Astrocyte of the hippocampus (primary cell): ENCODE measurements at regions not wholly inside any gene's neighbourhood (a gene's known extent, or its start where the extent isn't known, plus 50 kb on each side); places are given as distances from the start of the nearest gene placed in this dataset.
A peak's percentile ranks its signal among the peaks of the same experiment; 100 is the strongest.
"Not testable (repeated sequence)": the region's sequence is repeated elsewhere in the genome, so short reads cannot be mapped to it uniquely, and the experiment has no call there.

ENCODE experiments used
- DNase-seq: peaks from one replicate; pipeline ENCODE4 v3.0.0; 2011; ENCODE audit warnings: low read depth, low spot score

DNA sequence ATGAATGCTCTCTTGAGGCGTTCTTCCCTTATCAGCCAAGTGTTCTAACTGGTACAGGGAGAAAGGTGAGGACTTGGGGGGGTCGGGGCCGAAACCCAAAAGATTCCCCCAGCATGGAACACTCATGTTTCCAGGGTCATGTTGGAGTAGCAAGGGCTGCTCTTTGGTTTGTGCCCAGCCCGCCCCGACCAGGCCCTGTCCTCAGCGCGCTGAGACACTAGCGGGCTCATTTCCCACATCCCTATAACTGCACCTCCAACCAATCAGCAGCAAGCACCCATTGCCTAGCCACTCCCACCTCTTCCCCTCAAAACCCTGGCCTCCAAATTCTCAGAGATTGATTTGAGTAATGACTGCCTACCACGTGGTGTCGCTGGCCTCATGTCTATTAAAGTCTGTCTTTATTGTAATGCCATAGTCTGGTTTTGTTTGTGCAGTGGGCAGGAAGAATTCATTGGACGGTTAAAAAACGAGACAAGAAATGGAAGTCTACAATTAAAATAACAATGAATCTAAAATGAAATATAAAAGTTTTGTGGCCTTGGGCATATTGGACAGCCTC, 1928.4 kb downstream of the STIM2 start:
- DNase-seq: no peak

- DNase-seq: no peak
Measured at GRCh38 chr4:28792917-28793597, 1927.1 kb upstream of the PCDH7 start.

DNA sequence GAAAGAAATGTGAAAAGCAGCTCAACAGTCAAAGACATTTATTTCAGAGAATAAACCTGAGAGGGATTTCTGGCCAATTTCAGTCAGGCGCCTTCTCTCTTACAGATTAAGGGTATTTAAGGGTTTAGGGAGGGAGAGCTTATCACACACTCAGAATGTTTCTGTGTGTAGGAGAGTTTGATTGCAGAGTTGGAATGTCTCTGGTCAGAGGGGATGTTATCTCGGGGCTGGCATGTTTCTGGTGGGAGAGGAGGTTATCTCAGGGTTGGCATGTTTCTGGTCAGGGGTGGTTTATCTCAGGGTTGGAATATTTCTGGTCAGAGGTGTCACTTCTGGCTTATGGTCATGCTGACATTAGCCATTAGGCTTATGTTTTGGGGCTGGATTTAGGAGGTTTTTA, 1920.5 kb upstream of the PCDH7 start:
- no peak for DNase-seq

GRCh38 chr4:28811025-28811424, 1909.1 kb upstream of the PCDH7 start:
- no peak for DNase-seq

GRCh38 chr4:28822163-28822562, 1898.0 kb upstream of the PCDH7 start:
- no peak for DNase-seq

DNA sequence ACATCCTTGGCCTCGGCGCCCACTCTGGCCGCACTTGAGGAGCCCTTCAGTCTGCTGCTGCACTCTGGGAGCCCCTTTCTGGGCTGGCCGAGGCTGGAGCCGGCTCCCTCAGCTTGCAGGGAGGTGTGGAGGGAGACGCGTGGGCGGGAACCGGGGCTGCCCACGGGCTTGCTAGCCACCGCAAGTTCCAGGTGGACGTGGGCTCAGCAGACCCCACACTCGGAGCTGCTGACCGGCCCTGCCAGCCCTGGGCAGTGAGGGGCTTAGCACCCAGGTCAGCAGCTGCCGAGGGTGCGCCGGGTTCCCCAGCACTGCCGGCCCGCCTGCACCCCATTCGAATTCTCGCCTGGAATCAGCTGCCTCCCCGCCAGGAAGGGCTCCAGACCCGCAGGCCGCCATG, 1892.3 kb upstream of the PCDH7 start:
- DNase-seq: no peak

- no peak for DNase-seq
Measured at GRCh38 chr4:28831867-28832266, 1888.3 kb upstream of the PCDH7 start.

DNA sequence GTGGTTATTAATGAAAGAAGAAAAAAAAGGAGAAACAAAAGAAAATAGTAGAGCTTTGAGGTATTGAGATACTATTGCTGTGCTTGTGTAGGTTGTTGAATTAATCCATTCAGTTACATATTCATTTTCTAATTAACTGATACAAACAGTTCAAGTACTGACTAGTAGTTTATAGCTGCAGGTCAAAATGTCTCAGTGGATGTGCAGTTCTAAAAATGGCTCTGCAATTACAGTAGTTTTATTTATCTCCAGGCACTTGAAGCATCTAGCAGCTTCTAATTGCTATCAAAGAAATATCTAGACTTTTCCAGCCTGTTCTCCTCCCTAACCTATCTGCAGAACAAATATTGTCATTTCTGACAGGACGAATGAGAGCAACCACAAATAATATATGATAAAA, 1887.7 kb upstream of the PCDH7 start:
- DNase-seq: no peak

GRCh38 chr4:28834120-28834519, 1886.0 kb upstream of the PCDH7 start:
- no peak for DNase-seq

GRCh38 chr4:28835501-28835900, 1884.7 kb upstream of the PCDH7 start:
- DNase-seq: no peak

- peak; percentile 9 for DNase-seq
Measured at GRCh38 chr4:28842271-28842670, 1877.9 kb upstream of the PCDH7 start.

DNA sequence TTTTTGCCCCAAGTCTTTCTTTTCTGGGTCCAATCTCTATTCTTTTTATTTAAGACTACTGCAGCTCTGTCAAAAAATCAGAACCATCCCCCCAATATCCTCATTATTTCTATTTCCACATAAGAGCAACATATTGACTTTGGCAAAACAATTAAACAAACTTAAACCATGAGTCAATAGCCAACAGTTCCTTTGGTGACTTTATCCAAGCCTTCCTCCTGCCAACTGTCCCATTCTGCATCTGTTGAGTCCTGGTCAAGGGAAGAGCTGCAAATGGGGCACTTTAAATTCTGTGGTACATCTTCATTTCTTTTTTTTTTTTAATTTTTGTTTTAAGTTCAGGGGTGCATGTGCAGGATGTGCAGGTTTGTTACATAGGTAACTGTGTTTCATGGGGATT, 1875.0 kb upstream of the PCDH7 start:
- DNase-seq: no peak

- DNase-seq: not testable (repeated sequence)
Measured at GRCh38 chr4:28857028-28857427, 1863.1 kb upstream of the PCDH7 start.

DNA sequence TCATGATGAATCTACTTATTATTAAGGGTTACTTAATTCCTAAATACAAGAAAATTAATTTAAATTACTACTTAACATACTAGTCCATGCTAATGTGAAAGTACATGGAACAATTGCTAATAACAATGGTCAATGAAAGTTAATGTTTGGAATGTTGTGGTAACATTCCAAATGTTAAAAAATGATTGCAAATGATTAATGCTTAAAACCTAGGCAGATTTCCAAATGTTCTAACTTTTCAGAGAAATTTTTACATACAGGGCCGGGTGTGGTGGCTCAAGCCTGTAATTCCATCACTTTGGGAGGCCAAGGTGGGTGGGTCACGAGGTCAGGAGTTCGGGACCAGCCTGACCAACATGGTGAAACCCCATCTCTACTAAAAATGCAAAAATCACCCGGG, 1851.3 kb upstream of the PCDH7 start:
- DNase-seq: no peak

GRCh38 chr4:28879178-28879577, 1841.0 kb upstream of the PCDH7 start:
- DNase-seq: no peak

- no peak for DNase-seq
Measured at GRCh38 chr4:28879900-28880299, 1840.3 kb upstream of the PCDH7 start.

DNA sequence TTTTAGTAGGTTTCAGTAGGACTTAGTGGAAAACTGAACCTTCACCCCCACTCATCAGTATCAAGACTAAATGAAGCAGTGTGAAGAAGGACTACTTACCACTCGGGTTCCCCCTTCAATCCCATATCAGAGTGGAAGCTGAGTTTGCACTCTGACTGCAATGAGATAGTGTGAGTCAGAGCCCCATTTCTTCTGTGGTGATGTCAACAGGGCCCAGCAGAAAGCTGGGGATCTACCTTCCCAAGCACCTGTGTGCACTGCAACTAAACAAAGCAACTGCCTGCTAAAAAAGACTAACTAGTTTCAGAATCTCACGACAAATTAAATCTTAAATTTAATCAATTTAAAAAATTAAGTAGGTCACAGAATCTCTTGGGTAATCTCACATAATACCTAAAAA, 1837.0 kb upstream of the PCDH7 start:
- no peak for DNase-seq

DNA sequence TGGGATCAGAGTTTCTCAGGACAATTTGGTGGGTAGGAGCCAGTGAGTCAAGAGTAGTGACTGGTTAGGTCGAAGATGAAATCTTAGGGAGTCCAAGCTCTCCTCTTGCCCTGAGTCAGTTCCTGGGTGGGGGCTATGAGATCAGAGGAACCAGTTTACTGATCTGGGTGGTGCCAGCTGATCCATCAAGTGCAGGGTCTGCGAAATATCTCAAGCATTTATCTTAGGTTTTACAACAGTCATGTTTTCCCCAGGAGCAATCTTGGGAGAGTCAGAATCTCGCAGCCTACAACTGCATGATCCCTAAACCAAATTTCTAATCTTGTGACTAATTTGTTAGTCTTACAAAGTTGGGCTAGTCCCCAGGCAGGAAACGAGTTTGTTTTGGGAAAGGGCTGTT, 1833.2 kb upstream of the PCDH7 start:
- no peak for DNase-seq

- DNase-seq: no peak
Measured at GRCh38 chr4:28890949-28891775, 1829.0 kb upstream of the PCDH7 start.

DNA sequence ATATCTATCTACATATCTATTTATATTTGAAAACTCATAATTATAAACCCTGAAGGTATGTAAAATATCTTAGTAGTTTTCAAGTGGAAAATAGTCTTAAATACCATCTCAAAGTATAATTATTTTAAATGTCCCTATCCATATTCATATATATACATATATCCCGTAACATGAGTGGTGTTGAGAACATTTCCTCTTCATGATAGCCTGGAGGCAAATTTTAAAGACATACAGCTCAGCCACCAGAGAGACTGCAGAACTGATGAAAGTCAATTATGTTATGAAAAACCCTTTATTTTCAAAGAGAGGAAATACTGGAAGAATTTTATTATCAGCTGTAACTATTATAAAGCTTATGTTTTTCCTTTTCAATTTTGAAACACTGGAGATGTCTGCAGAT, 1806.7 kb upstream of the PCDH7 start:
- DNase-seq: no peak

GRCh38 chr4:28916585-28916984, 1803.6 kb upstream of the PCDH7 start:
- DNase-seq: no peak

DNA sequence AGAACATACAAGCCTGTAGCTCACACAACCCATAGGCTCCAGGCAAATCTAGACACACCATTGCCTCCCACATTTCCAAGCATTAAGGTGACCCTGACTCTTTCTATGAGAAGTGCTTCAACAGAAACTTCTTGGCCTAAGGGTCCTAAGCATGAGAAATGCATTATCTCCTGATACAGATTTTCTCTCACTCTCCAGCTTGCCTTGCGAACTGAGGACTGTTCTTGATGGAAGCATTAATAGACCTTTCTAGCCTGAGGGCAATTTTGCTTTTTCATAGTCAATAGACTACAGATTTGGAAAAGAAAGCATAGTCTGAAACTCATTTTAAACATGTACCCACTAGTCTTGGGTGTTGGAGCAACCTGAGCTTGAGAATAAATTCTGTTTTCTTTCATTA, 1801.3 kb upstream of the PCDH7 start:
- DNase-seq: no peak

DNA sequence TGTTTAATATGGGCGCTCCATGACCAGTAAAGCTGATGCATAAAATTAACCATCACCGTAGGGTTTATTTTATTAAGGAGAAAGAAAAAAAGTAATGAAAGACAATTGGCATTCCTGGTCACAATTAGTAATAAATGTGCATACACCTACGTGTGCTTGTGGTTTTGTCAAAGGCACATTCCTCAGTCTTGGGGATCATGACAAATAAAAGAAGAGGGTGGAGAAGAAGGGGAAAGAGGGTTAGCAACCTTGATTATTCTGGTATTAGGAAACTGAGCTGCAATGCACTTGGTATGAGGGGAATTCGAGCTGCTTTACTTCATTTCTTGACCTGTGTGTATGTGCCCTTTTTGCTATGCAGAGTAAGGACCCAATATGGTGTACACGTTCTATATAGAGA, 1798.3 kb upstream of the PCDH7 start:
- DNase-seq: peak; percentile 58
